ENCODE measurements at regions not wholly inside any gene's neighbourhood (a gene's known extent, or its start where the extent isn't known, plus 50 kb on each side); places are given as distances from the start of the nearest gene placed in this dataset.

DNA sequence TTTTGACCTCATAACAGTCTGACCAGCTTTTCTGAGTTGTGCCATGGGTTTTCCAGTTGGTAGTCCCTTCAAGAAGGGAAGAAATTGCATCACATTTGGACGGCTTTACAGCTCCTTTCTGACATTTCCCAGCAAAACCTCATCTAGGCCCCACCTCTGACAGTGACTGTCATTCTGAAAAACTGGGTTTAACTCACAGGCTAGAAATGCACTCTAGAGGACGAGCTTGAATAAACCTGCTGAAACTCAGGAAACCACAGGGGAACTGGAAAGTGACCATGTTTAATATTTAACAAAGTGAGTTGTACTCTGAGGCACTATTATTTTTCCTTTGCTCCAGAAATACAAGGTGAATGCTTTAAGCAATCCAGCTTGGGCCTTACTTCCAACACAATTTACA lies 434.3 kb upstream of the RASGEF1B start:
- no peak for DNase-seq
- Histone ChIP-seq H3K4me1 (no peaks in the 10 kb centered on the region), H3K27me3 (replicated peaks in 1 of 7) (no peaks in the 10 kb centered on the region), H3K9me3 (no peaks in the 10 kb centered on the region), H3K36me3 (no peaks in the 10 kb centered on the region), H3K4me3 (no peak overlapping the region), H3K27ac (no peak overlapping the region)
- intact Hi-C loops (cut with DNase I; ENCODE audit: low total_unique reads), result no loop called here
- no peak for TF ChIP-seq POLR2AphosphoS5 (IDR thresholded peaks at IDR 0.05)
- TF ChIP-seq POLR2A (IDR thresholded peaks at IDR 0.05), result no peak
- TF ChIP-seq, protein P1, sequence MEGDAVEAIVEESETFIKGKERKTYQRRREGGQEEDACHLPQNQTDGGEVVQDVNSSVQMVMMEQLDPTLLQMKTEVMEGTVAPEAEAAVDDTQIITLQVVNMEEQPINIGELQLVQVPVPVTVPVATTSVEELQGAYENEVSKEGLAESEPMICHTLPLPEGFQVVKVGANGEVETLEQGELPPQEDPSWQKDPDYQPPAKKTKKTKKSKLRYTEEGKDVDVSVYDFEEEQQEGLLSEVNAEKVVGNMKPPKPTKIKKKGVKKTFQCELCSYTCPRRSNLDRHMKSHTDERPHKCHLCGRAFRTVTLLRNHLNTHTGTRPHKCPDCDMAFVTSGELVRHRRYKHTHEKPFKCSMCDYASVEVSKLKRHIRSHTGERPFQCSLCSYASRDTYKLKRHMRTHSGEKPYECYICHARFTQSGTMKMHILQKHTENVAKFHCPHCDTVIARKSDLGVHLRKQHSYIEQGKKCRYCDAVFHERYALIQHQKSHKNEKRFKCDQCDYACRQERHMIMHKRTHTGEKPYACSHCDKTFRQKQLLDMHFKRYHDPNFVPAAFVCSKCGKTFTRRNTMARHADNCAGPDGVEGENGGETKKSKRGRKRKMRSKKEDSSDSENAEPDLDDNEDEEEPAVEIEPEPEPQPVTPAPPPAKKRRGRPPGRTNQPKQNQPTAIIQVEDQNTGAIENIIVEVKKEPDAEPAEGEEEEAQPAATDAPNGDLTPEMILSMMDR (IDR thresholded peaks at IDR 0.05 in 8 of 11, conservative IDR thresholded peaks at IDR 0.05 in 3 of 11), result no peak
- WGBS, 5 donors, result 12 to 41% (median 27%) methylated on average over 2 of the region's 2 CpGs

DNA sequence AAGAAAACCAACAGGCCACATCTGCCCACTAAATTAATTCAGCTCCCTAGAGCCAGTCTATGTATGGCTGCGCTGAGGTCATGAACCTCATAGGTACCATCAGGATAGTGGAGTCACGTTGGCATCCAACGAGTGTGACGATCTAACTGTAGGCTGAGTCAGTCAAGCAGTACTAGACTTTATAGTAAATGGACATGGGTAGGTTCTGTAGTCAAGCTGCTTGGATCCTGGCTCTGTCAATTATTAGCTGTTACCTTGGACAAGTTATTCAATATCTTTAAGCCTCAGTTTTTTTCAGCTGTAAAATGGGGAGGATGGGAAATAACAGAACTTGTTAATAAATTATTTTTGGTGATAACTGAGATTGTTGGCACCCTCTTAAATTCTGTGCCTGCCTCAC lies 432.4 kb upstream of the RASGEF1B start:
- no peak overlapping the region for H3K27ac ChIP-seq
- H3K4me3 ChIP-seq, result no peak overlapping the region
- H3K9me3 ChIP-seq, result no peaks in the 10 kb centered on the region
- TF ChIP-seq POLR2AphosphoS5 (IDR thresholded peaks at IDR 0.05) (no peak), POLR2A (IDR thresholded peaks at IDR 0.05) (no peak)
- TF ChIP-seq, protein P1 (IDR thresholded peaks at IDR 0.05 in 8 of 11, conservative IDR thresholded peaks at IDR 0.05 in 3 of 11), result no peak
- intact Hi-C loops (cut with DNase I; ENCODE audit: low total_unique reads), result no loop called here
- no peaks in the 10 kb centered on the region for H3K4me1 ChIP-seq
- no peaks in the 10 kb centered on the region for H3K36me3 ChIP-seq
- 93 to 100% (median 96%) methylated on average over 4 of the region's 4 CpGs for WGBS, 5 donors
- H3K27me3 ChIP-seq (replicated peaks in 1 of 7), result no peaks in the 10 kb centered on the region
- DNase-seq, result no peak

DNA sequence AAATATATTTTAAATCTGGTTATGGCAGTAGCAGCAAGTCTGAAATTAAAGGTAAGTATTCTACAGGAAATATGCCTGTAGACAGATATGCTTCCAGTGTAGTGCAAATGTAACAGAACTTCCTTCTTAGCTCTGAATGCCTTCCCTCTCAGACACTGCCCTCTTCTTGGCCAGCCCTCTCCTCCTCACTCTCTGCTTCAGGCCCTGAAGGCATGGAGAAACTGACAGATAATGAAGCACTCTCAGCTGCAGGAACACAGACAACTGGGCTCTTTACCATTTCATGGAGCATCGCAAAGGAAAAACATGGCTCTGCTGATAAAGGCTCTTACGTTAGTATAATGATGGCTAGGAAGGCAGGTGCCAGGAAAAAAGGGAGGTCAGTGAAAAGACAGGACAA lies 431.5 kb upstream of the RASGEF1B start:
- TF ChIP-seq POLR2A (IDR thresholded peaks at IDR 0.05), result no peak
- TF ChIP-seq, protein P1 (IDR thresholded peaks at IDR 0.05 in 8 of 11, conservative IDR thresholded peaks at IDR 0.05 in 3 of 11), result no peak
- no peak for TF ChIP-seq POLR2AphosphoS5 (IDR thresholded peaks at IDR 0.05)
- H3K27ac ChIP-seq, result no peak overlapping the region
- WGBS, 5 donors, result 76 to 94% (median 85%) methylated on average over 2 of the region's 2 CpGs
- intact Hi-C loops (cut with DNase I; ENCODE audit: low total_unique reads), result no loop called here
- no peak for DNase-seq
- no peaks in the 10 kb centered on the region for H3K9me3 ChIP-seq
- H3K4me3 ChIP-seq, result no peak overlapping the region
- H3K4me1 ChIP-seq, result no peaks in the 10 kb centered on the region
- H3K27me3 ChIP-seq (replicated peaks in 1 of 7), result no peaks in the 10 kb centered on the region
- no peaks in the 10 kb centered on the region for H3K36me3 ChIP-seq

DNA sequence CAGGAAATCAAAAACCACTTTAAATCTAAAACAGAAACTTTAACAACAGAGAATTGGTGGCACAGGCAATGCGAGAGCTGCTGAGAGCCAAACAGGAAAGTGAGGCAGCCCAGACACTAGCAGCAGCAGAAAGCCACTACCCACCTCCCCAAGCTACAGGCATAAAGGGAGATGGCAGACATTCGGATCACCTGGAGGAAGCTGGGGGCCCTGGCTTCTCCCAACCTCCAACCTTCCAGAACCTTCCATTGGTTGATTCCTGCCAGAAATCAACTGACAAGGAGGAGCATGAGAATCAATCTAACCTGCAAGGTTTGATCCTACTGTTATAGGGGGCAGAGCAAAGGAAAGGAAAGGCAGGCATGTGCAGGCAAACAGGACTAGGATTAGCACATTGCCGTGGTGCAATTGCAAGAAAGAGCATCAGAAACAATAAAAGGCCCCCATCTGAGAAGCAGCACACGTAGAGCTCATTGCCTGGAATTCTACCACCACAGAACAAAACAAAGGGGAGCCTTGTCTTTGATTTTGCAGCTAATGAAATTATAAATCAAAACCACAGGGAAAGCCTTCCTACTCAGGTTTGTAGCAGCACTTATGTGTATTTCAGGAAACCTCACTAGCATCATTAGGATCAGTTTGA lies 427.3 kb upstream of the RASGEF1B start:
- no peak overlapping the region for H3K4me3 ChIP-seq
- no peak overlapping the region for H3K27ac ChIP-seq
- no peak for DNase-seq
- no peaks in the 10 kb centered on the region for H3K9me3 ChIP-seq
- H3K36me3 ChIP-seq, result no peaks in the 10 kb centered on the region
- H3K27me3 ChIP-seq (replicated peaks in 1 of 7), result no peaks in the 10 kb centered on the region
- WGBS, 5 donors, result 65 to 84% (median 78%) methylated on average over 4 of the region's 4 CpGs
- intact Hi-C loops (cut with DNase I; ENCODE audit: low total_unique reads), result no loop called here
- H3K4me1 ChIP-seq, result no peaks in the 10 kb centered on the region
- TF ChIP-seq, protein P1 (IDR thresholded peaks at IDR 0.05 in 8 of 11, conservative IDR thresholded peaks at IDR 0.05 in 3 of 11), result no peak
- no peak for TF ChIP-seq POLR2AphosphoS5 (IDR thresholded peaks at IDR 0.05)
- no peak for TF ChIP-seq POLR2A (IDR thresholded peaks at IDR 0.05)

Measured in spleen (tissue), 11 donors.